ENCODE measurements at regions not wholly inside any gene's neighbourhood (a gene's known extent, or its start where the extent isn't known, plus 50 kb on each side); places are given as distances from the start of the nearest gene placed in this dataset.

DNA sequence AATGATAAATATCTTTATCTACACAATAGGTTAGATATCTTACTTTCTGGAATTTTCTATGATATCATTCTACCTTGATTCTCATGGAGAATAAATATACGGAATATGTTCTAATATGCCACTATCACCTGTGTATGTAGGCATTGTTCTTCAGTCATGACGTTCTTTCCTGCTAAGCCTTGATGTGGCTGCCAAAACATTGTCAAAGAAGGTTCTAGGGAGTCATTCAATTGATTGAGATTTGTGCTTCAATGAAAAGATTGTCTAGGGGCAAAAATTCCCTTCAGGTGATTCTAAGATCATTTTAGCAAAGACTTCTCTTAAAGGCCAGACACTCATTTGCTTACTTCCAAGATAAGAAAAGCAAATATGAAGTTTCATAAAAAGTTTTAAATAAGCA, 118.1 kb downstream of the MAT2B start (continued):
- TF ChIP-seq ZNF607 (CRISPR knock-in tag; IDR thresholded peaks at IDR 0.05; ENCODE audit: borderline replicate concordance) (no peak), ZKSCAN1 (IDR thresholded peaks at IDR 0.05; ENCODE audit: low read length) (no peak)

DNA sequence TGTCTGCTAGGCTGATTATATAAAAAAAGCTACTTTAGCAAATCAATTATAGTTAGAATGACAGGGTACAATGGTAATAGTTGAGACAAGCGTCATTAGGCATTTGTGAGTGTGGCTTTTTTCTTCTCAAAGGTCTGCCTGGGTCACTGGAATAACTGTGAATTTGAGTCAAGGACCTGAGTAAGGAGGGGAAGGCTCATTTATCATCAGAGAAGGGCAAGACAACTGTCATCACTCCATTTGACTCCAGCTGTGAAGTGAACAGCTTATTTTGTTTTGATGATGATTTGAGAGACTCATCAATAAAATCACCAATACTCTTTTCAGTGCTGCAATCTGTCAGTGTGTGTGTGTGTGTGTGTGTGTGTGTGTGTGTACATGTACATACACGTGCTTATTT, 118.6 kb downstream of the MAT2B start:
- no peak for ATAC-seq
- Histone ChIP-seq H4K20me1 (ENCODE audit: insufficient read depth, low read length) (no peaks in the 10 kb centered on the region), H3K4me2 (ENCODE audit: low read depth, low read length) (no peak overlapping the region), H3K9me3 (ENCODE audit: low read length) (no peaks in the 10 kb centered on the region), H3K4me3 (replicated peaks in 1 of 3; ENCODE audit: insufficient read depth in 1 of 3, low read depth in 2 of 3, low read length in 3 of 3) (no peak overlapping the region), H3K27ac (ENCODE audit: extremely low read length, insufficient read depth, low read length) (no peak overlapping the region), H3K9ac (ENCODE audit: insufficient read depth, low read depth, low read length) (no peak overlapping the region), H3K27me3 (ENCODE audit: control insufficient read depth in 1 of 2, insufficient read depth in 2 of 2, low read length in 2 of 2) (no peaks in the 10 kb centered on the region), H2AFZ (ENCODE audit: low read length) (no peak overlapping the region), H3K36me3 (replicated peaks in 1 of 2; ENCODE audit: control insufficient read depth in 1 of 2, insufficient read depth in 2 of 2, low read length in 2 of 2) (no peaks in the 10 kb centered on the region), H3K79me2 (ENCODE audit: insufficient read depth, low read length) (no peaks in the 10 kb centered on the region), H3K4me1 (ENCODE audit: insufficient read depth, low read length) (no peaks in the 10 kb centered on the region)
- FAIRE-seq: no peak
- intact Hi-C loops (cut with micrococcal nuclease; ENCODE audit: unreplicated experiment) (no loop called here), in situ Hi-C loops (cut with HindIII; ENCODE audit: extremely low pct_ligation_motif_present, low pct_unique_long_range_greater_than_20kb) (no loop called here)
- ChIA-PET POLR2A (no interaction called here), CTCF (ENCODE audit: low intra/inter-chr PET ratio, low total read pairs) (no interaction called here)
- TF ChIP-seq, protein P1, sequence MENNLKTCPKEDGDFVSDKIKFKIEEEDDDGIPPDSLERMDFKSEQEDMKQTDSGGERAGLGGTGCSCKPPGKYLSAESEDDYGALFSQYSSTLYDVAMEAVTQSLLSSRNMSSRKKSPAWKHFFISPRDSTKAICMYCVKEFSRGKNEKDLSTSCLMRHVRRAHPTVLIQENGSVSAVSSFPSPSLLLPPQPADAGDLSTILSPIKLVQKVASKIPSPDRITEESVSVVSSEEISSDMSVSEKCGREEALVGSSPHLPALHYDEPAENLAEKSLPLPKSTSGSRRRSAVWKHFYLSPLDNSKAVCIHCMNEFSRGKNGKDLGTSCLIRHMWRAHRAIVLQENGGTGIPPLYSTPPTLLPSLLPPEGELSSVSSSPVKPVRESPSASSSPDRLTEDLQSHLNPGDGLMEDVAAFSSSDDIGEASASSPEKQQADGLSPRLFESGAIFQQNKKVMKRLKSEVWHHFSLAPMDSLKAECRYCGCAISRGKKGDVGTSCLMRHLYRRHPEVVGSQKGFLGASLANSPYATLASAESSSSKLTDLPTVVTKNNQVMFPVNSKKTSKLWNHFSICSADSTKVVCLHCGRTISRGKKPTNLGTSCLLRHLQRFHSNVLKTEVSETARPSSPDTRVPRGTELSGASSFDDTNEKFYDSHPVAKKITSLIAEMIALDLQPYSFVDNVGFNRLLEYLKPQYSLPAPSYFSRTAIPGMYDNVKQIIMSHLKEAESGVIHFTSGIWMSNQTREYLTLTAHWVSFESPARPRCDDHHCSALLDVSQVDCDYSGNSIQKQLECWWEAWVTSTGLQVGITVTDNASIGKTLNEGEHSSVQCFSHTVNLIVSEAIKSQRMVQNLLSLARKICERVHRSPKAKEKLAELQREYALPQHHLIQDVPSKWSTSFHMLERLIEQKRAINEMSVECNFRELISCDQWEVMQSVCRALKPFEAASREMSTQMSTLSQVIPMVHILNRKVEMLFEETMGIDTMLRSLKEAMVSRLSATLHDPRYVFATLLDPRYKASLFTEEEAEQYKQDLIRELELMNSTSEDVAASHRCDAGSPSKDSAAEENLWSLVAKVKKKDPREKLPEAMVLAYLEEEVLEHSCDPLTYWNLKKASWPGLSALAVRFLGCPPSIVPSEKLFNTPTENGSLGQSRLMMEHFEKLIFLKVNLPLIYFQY (CRISPR knock-in tag; IDR thresholded peaks at IDR 0.05; ENCODE audit: borderline replicate concordance): no peak
- TF ChIP-seq CBX2 (IDR thresholded peaks at IDR 0.05; ENCODE audit: low read depth, low read length): no peak
- no peak for TF ChIP-seq CBX2 (CRISPR knock-in tag; IDR thresholded peaks at IDR 0.05; ENCODE audit: low read depth)
- DNase-seq (ENCODE audit: low spot score): no peak
- no TSS peak for BruUV-seq (replicated peaks)
- 8% methylated on average over 2 of the region's 2 CpGs for WGBS (ENCODE audit: low lambda C conversion rate)
